ENCODE measurements at regions not wholly inside any gene's neighbourhood (a gene's known extent, or its start where the extent isn't known, plus 50 kb on each side); places are given as distances from the start of the nearest gene placed in this dataset.

DNA sequence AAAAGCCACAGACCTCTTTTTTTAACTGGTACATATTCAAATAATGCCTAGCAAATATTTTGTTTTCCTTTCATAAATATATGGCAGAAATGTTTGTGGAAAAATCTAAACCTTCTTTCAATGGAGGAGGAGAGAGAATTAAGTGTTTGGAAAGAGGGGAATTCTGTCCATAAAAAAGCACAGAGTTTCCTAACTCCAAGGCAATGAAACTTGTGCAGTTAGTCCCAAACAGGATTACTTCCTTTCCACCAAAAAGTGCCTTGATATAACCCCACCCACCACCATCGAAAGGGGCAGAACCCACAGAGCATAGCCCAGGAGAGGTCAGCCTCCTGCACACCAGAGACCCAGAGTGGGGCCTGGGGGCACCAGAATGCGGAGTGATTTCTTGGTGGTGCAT, 106.3 kb downstream of the OGFRL1 start (continued):
- TF ChIP-seq ZNF837 (tag by site-specific recombination; IDR thresholded peaks at IDR 0.05), result no peak
- TF ChIP-seq OSR2 (tag by site-specific recombination; IDR thresholded peaks at IDR 0.05), result no peak
- TF ChIP-seq, protein P1, sequence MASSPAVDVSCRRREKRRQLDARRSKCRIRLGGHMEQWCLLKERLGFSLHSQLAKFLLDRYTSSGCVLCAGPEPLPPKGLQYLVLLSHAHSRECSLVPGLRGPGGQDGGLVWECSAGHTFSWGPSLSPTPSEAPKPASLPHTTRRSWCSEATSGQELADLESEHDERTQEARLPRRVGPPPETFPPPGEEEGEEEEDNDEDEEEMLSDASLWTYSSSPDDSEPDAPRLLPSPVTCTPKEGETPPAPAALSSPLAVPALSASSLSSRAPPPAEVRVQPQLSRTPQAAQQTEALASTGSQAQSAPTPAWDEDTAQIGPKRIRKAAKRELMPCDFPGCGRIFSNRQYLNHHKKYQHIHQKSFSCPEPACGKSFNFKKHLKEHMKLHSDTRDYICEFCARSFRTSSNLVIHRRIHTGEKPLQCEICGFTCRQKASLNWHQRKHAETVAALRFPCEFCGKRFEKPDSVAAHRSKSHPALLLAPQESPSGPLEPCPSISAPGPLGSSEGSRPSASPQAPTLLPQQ (tag by site-specific recombination; IDR thresholded peaks at IDR 0.05), result no peak

DNA sequence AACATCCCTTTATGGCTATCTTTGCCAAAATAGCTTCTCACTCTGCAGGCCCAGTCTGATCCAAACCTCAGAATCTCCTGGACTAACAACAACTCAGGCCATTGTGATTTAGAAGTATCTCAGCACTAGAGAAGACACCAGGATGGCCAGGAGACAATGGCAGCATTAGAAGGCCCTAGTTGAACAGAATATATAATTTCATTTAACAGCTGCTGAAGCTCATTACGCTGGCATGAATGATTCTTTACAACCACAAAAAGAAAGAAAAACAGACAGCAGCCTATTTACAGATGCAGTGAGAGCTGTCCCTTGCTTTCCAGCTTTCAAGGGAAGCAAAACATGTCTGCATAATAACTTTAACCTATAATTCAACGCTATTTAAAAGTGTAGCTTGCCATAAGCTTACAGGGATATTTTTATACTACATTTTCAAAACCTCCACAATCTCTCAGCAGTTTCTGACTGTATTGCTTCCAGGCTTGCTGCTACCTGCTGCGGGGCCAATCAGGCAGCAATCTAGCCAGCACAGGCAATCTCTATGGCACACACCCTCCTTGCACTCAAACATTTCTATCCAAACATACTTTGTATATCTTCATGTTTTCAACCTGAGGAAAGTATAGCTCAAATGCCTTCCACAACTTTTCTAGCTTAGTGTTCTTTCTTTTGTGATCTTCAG, 107.3 kb downstream of the OGFRL1 start:
- H3K4me3 ChIP-seq (ENCODE audit: low read depth, low read length), result no peak overlapping the region
- no peak overlapping the region for H3K27ac ChIP-seq (ENCODE audit: extremely low read depth, low read depth, low read length)
- CTCF ChIA-PET, result interaction anchor here (0.6 to 1.4 kb wide), 5 partner anchors 11 to 823 kb away, joined by 3 to 6 read pairs (median 3); no protein-coding TSS in a partner anchor
- H3K9me3 ChIP-seq (ENCODE audit: control insufficient read depth, insufficient read depth, low read depth, low read length), result no peaks in the 10 kb centered on the region
- peaks cover 14% of the 10 kb centered on the region for H3K4me1 ChIP-seq (ENCODE audit: control insufficient read depth, insufficient read depth, low read length)
- POLR2A ChIA-PET, result interaction anchor here (1.0 kb wide), 1 partner anchor 21 kb away, joined by 3 read pairs; no protein-coding TSS in a partner anchor
- TF ChIP-seq ZNF335 (tag by site-specific recombination; conservative IDR thresholded peaks at IDR 0.05), result peak; percentile 69
- TF ChIP-seq ZNF571 (tag by site-specific recombination; IDR thresholded peaks at IDR 0.05), result no peak
- TF ChIP-seq ZNF596 (tag by site-specific recombination; IDR thresholded peaks at IDR 0.05), result no peak
- no peak for TF ChIP-seq ZNF16 (tag by site-specific recombination; IDR thresholded peaks at IDR 0.05; ENCODE audit: low read depth)
- no peak for TF ChIP-seq ZNF239 (tag by site-specific recombination; IDR thresholded peaks at IDR 0.05)
- no peak for TF ChIP-seq SETDB1 (IDR thresholded peaks at IDR 0.05; ENCODE audit: insufficient read length, low read length)
- no peak for TF ChIP-seq KLF1 (tag by site-specific recombination; IDR thresholded peaks at IDR 0.05)
- TF ChIP-seq ZIC2 (tag by site-specific recombination; IDR thresholded peaks at IDR 0.05), result no peak
- H3K36me3 ChIP-seq (ENCODE audit: control insufficient read depth in 2 of 2, insufficient read depth in 1 of 2, low read length in 2 of 2), result peaks cover 0 to 6% of the 10 kb centered on the region in 2 experiments; a peak in 2 of 3 replicates

DNA sequence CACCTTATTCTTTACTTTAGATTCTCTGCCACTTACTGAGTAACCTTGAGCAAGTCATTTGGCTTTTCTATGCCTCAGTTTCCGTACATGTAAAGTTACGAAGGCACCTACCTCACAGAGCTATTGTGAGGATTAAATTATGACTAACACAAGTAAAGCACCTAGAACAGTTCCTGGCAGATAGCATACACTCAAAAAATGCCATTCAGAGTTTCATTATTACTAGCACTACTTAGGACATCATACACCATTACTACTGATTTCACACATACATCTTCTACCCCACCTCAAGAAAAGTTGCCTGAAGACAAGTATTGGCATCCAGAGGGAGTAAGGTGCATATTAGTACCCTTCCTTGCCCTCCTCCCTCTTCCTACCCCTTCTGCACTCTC, 107.8 kb downstream of the OGFRL1 start:
- Histone ChIP-seq H3K36me3 (ENCODE audit: control insufficient read depth in 2 of 2, insufficient read depth in 1 of 2, low read length in 2 of 2) (peaks cover 0 to 6% of the 10 kb centered on the region in 2 experiments; a peak in 2 of 3 replicates), H3K4me1 (ENCODE audit: control insufficient read depth, insufficient read depth, low read length) (peaks cover 14% of the 10 kb centered on the region), H3K27ac (ENCODE audit: extremely low read depth, low read depth, low read length) (no peak overlapping the region), H3K4me3 (ENCODE audit: low read depth, low read length) (no peak overlapping the region), H3K9me3 (ENCODE audit: control insufficient read depth, insufficient read depth, low read depth, low read length) (no peaks in the 10 kb centered on the region)
- POLR2A ChIA-PET, result no interaction called here
- CTCF ChIA-PET, result interaction anchor here (1.0 to 1.4 kb wide), 2 partner anchors 11 kb away, joined by 3 to 6 read pairs; no protein-coding TSS in a partner anchor
- TF ChIP-seq TCF7L2 (IDR thresholded peaks at IDR 0.05; ENCODE audit: borderline replicate concordance, low read depth, low read length) (no peak), ZNF561 (tag by site-specific recombination; IDR thresholded peaks at IDR 0.05; ENCODE audit: borderline replicate concordance) (no peak), ZFHX2 (tag by site-specific recombination; conservative IDR thresholded peaks at IDR 0.05) (no peak), GLI2 (tag by site-specific recombination; IDR thresholded peaks at IDR 0.05; ENCODE audit: borderline replicate concordance, low read depth) (no peak), ZNF792 (tag by site-specific recombination; IDR thresholded peaks at IDR 0.05) (no peak), ZNF747 (tag by site-specific recombination; IDR thresholded peaks at IDR 0.05) (no peak), KLF16 (tag by site-specific recombination; IDR thresholded peaks at IDR 0.05) (no peak), ZNF133 (tag by site-specific recombination; IDR thresholded peaks at IDR 0.05) (no peak), ZNF777 (tag by site-specific recombination; IDR thresholded peaks at IDR 0.05; ENCODE audit: borderline replicate concordance) (no peak), ZNF626 (tag by site-specific recombination; IDR thresholded peaks at IDR 0.05) (no peak), ZNF623 (tag by site-specific recombination; IDR thresholded peaks at IDR 0.05) (no peak), ZNF146 (tag by site-specific recombination; IDR thresholded peaks at IDR 0.05) (no peak), ZNF223 (tag by site-specific recombination; IDR thresholded peaks at IDR 0.05) (no peak), ZBTB7A (tag by site-specific recombination; IDR thresholded peaks at IDR 0.05; ENCODE audit: low read depth) (no peak)
- TF ChIP-seq, protein P2, sequence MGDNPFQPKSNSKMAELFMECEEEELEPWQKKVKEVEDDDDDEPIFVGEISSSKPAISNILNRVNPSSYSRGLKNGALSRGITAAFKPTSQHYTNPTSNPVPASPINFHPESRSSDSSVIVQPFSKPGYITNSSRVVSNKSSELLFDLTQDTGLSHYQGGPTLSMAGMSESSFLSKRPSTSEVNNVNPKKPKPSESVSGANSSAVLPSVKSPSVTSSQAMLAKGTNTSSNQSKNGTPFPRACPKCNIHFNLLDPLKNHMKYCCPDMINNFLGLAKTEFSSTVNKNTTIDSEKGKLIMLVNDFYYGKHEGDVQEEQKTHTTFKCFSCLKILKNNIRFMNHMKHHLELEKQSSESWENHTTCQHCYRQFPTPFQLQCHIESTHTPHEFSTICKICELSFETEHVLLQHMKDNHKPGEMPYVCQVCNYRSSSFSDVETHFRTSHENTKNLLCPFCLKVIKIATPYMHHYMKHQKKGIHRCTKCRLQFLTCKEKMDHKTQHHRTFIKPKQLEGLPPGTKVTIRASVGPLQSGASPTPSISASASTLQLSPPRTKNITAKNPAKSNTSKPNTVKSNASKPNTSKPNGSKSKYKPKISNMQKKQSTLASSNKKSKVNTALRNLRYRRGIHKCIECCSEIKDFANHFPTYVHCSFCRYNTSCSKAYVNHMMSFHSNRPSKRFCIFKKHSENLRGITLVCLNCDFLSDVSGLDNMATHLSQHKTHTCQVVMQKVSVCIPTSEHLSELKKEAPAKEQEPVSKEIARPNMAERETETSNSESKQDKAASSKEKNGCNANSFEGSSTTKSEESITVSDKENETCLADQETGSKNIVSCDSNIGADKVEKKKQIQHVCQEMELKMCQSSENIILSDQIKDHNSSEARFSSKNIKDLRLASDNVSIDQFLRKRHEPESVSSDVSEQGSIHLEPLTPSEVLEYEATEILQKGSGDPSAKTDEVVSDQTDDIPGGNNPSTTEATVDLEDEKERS (tag by site-specific recombination; IDR thresholded peaks at IDR 0.05), result no peak
- TF ChIP-seq, protein P3, sequence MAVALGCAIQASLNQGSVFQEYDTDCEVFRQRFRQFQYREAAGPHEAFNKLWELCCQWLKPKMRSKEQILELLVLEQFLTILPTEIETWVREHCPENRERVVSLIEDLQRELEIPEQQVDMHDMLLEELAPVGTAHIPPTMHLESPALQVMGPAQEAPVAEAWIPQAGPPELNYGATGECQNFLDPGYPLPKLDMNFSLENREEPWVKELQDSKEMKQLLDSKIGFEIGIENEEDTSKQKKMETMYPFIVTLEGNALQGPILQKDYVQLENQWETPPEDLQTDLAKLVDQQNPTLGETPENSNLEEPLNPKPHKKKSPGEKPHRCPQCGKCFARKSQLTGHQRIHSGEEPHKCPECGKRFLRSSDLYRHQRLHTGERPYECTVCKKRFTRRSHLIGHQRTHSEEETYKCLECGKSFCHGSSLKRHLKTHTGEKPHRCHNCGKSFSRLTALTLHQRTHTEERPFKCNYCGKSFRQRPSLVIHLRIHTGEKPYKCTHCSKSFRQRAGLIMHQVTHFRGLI (tag by site-specific recombination; IDR thresholded peaks at IDR 0.05), result no peak
